Ascending aorta (tissue), 2 donors: ENCODE measurements at regions not wholly inside any gene's neighbourhood (a gene's known extent, or its start where the extent isn't known, plus 50 kb on each side); places are given as distances from the start of the nearest gene placed in this dataset.

Experiments
- DNase-seq, 2 donors: peaks; one replicate each; pipeline ENCODE4 v3.0.0-alpha.2; 2019; ENCODE audit warnings: low spot score in 2 of 2
- H3K27ac ChIP-seq, 2 donors: fragments of 200-600 bp; sonication (generic); one replicate each; pipeline ENCODE4 v1.5.1; 2016 to 2017; ENCODE audit warnings: mild to moderate bottlenecking in 1 of 2
- H3K27me3 ChIP-seq: fragments of 200-600 bp; sonication (generic); one replicate; pipeline ENCODE4 v1.5.1; 2017
- H3K36me3 ChIP-seq, 2 donors: fragments of 200-600 bp; sonication (generic); one replicate each; pipeline ENCODE4 v1.5.1; 2016
- H3K4me1 ChIP-seq, 2 donors: fragments of 200-600 bp; sonication (generic); one replicate each; pipeline ENCODE4 v1.5.1; 2016 to 2017; ENCODE audit warnings: mild to moderate bottlenecking in 1 of 2
- H3K4me3 ChIP-seq, 2 donors: fragments of 200-600 bp; sonication (generic); one replicate each; pipeline ENCODE4 v1.5.1; 2016 to 2017; ENCODE audit warnings: mild to moderate bottlenecking in 1 of 2
- H3K9me3 ChIP-seq, 2 donors: fragments of 200-600 bp; sonication (generic); one replicate each; pipeline ENCODE4 v1.5.1; 2016
- CTCF ChIP-seq, 3 experiments: fragments of 200-600 bp in 2 of 3; fragments of 450-650 bp in 1 of 3; sonication (generic) in 2 of 3; IDR thresholded peaks; one replicate each; pipeline ENCODE4 v1.5.1; 2016 to 2019; ENCODE audit warnings: antibody characterized with exemption in 3 of 3, mild to moderate bottlenecking in 1 of 3, moderate library complexity in 1 of 3
- intact Hi-C: fragments of 100-400 bp; cut with DNase I; formaldehyde crosslinking; loops from one replicate; pipeline ENCODE4 v1.15.1; 2023

GRCh38 chr14:97916669-97917568 lies 1119.7 kb downstream of the VRK1 start:
- H3K27me3 ChIP-seq, result no peaks in the 10 kb centered on the region
- H3K9me3 ChIP-seq, result no peaks in the 10 kb centered on the region
- DNase-seq, result no peak
- TF ChIP-seq CTCF (IDR thresholded peaks at IDR 0.05), result no peak
- intact Hi-C loops, result no loop called here
- no peaks in the 10 kb centered on the region for H3K4me1 ChIP-seq
- H3K27ac ChIP-seq, result no peak overlapping the region
- H3K4me3 ChIP-seq, result no peak overlapping the region
- H3K36me3 ChIP-seq, result no peaks in the 10 kb centered on the region

GRCh38 chr14:97920201-97920600 lies 1123.0 kb downstream of the VRK1 start:
- TF ChIP-seq CTCF (IDR thresholded peaks at IDR 0.05), result no peak
- H3K27me3 ChIP-seq, result no peaks in the 10 kb centered on the region
- no peak overlapping the region for H3K4me3 ChIP-seq
- H3K4me1 ChIP-seq, result no peaks in the 10 kb centered on the region
- no peaks in the 10 kb centered on the region for H3K9me3 ChIP-seq
- intact Hi-C loops, result no loop called here
- H3K27ac ChIP-seq, result no peak overlapping the region
- DNase-seq, result no peak
- no peaks in the 10 kb centered on the region for H3K36me3 ChIP-seq

GRCh38 chr14:97921296-97921695 lies 1124.1 kb downstream of the VRK1 start:
- Histone ChIP-seq H3K36me3 (no peaks in the 10 kb centered on the region), H3K27ac (no peak overlapping the region), H3K4me3 (no peak overlapping the region), H3K9me3 (no peaks in the 10 kb centered on the region), H3K4me1 (no peaks in the 10 kb centered on the region), H3K27me3 (no peaks in the 10 kb centered on the region)
- no peak for DNase-seq
- intact Hi-C loops, result no loop called here
- TF ChIP-seq CTCF (IDR thresholded peaks at IDR 0.05), result no peak

- Histone ChIP-seq H3K4me3 (no peak overlapping the region), H3K27me3 (no peaks in the 10 kb centered on the region), H3K27ac (no peak overlapping the region), H3K36me3 (no peaks in the 10 kb centered on the region), H3K4me1 (no peaks in the 10 kb centered on the region), H3K9me3 (no peaks in the 10 kb centered on the region)
- no peak for TF ChIP-seq CTCF (IDR thresholded peaks at IDR 0.05)
- intact Hi-C loops, result no loop called here
- DNase-seq, result no peak
These were observed 1127.9 kb downstream of the VRK1 start for GRCh38 chr14:97924922-97925613.

- Histone ChIP-seq H3K36me3 (no peaks in the 10 kb centered on the region), H3K4me3 (no peak overlapping the region), H3K4me1 (no peaks in the 10 kb centered on the region), H3K27me3 (no peaks in the 10 kb centered on the region), H3K27ac (no peak overlapping the region), H3K9me3 (no peaks in the 10 kb centered on the region)
- intact Hi-C loops, result no loop called here
- DNase-seq, result no peak
- TF ChIP-seq CTCF (IDR thresholded peaks at IDR 0.05), result no peak
These were observed 1133.0 kb downstream of the VRK1 start for GRCh38 chr14:97930166-97930565.
